SK-N-SH (cell line): ENCODE measurements at regions not wholly inside any gene's neighbourhood (a gene's known extent, or its start where the extent isn't known, plus 50 kb on each side); places are given as distances from the start of the nearest gene placed in this dataset.

ENCODE experiments used
- CTCF ChIA-PET: fragments of 300-600, 350-600 bp; formaldehyde crosslinking; extraction: SDS; loops from one replicate; lab custom pipeline; 2021; lab: Yijun Ruan, JAX
- POLR2A ChIA-PET: fragments of 350-600 bp; sonication (Branson Sonifier 250); formaldehyde crosslinking; extraction: SDS; loops from one replicate; lab custom pipeline; 2020; ENCODE audit warnings: antibody characterized with exemption, inconsistent platforms; lab: Yijun Ruan, JAX
- DNase-seq: peaks from one replicate; pipeline ENCODE4 v3.0.0; 2012
- H2AFZ ChIP-seq: fragments of 200-600 bp; sonication (generic); 2 replicates; pipeline ENCODE4 v1.8.1; 2016; ENCODE audit warnings: antibody characterized with exemption, mild to moderate bottlenecking, low read depth
- H3F3A ChIP-seq: fragments of 200-600 bp; sonication (generic); replicated peaks from 2 replicates; pipeline ENCODE3; 2016; ENCODE audit warnings: antibody characterized with exemption, mild to moderate bottlenecking; ENCODE audit not compliant: insufficient read depth
- H3K27ac ChIP-seq, 2 experiments: fragments of 200-500 bp in 1 of 2; fragments of 200-600 bp in 1 of 2; sonication (Bioruptor generic) in 1 of 2; sonication (generic), shearing (Covaris generic) in 1 of 2; 2 replicates each; pipeline versions ENCODE4 v1.5.1 to v1.6.1; 2014 to 2016; ENCODE audit warnings: low read depth in 2 of 2, inconsistent platforms in 1 of 2, low read length in 1 of 2, mild to moderate bottlenecking in 1 of 2, mixed read lengths in 1 of 2
- H3K27me3 ChIP-seq: fragments of 200-600 bp; sonication (generic), shearing (Covaris generic); 2 replicates; pipeline ENCODE4 v1.6.1; 2016; ENCODE audit warnings: mixed run types; ENCODE audit not compliant: insufficient read depth
- H3K36me3 ChIP-seq, 2 experiments: fragments of 200-500 bp in 1 of 2; fragments of 200-600 bp in 1 of 2; sonication (Bioruptor generic) in 1 of 2; sonication (generic) in 1 of 2; replicated peaks in 1 of 2; 2 replicates each; pipeline versions ENCODE3 to v1.5.1; 2014 to 2016; ENCODE audit warnings: low read length in 1 of 2, mild to moderate bottlenecking in 1 of 2; ENCODE audit not compliant: insufficient read depth in 2 of 2, control insufficient read depth in 1 of 2
- H3K4me1 ChIP-seq, 2 experiments: fragments of 200-500 bp in 1 of 2; fragments of 200-600 bp in 1 of 2; sonication (Bioruptor generic) in 1 of 2; sonication (generic), shearing (Covaris generic) in 1 of 2; 2 replicates each; pipeline versions ENCODE4 v1.5.1 to v1.6.1; 2014 to 2016; ENCODE audit warnings: low read depth in 1 of 2, low read length in 1 of 2, mixed run types in 1 of 2; ENCODE audit not compliant: insufficient read depth in 2 of 2, control insufficient read depth in 1 of 2
- H3K4me2 ChIP-seq: fragments of 200-600 bp; sonication (generic), shearing (Covaris generic); 2 replicates; pipeline ENCODE4 v1.6.1; 2017; ENCODE audit warnings: mixed run types
- H3K4me3 ChIP-seq, 2 experiments: fragments of 200-500 bp in 1 of 2; fragments of 200-600 bp in 1 of 2; sonication (Bioruptor generic) in 1 of 2; sonication (generic), shearing (Covaris generic) in 1 of 2; 2 replicates each; pipeline versions ENCODE4 v1.5.1 to v1.8.1; 2014 to 2016; ENCODE audit warnings: low read depth in 2 of 2, inconsistent platforms in 1 of 2, low read length in 1 of 2, mild to moderate bottlenecking in 1 of 2, mixed read lengths in 1 of 2, moderate library complexity in 1 of 2
- H3K79me2 ChIP-seq: fragments of 200-600 bp; sonication (generic); 2 replicates; pipeline ENCODE4 v1.8.1; 2017; ENCODE audit warnings: mild to moderate bottlenecking; ENCODE audit not compliant: insufficient read depth
- H3K9ac ChIP-seq: fragments of 200-600 bp; sonication (generic); 2 replicates; pipeline ENCODE4 v1.6.1; 2017; ENCODE audit warnings: mixed run types
- H3K9me2 ChIP-seq: fragments of 200-600 bp; sonication (generic); 2 replicates; pipeline ENCODE4 v1.6.1; 2017; ENCODE audit warnings: mixed run types
- H3K9me3 ChIP-seq: fragments of 200-600 bp; sonication (generic); 2 replicates; pipeline ENCODE4 v1.6.1; 2017; ENCODE audit warnings: mixed run types, mild to moderate bottlenecking, moderate library complexity
- H4K20me1 ChIP-seq: fragments of 200-600 bp; sonication (generic); 2 replicates; pipeline ENCODE4 v1.6.1; 2017; ENCODE audit warnings: mild to moderate bottlenecking, mixed run types; ENCODE audit not compliant: insufficient read depth
- ELF1 ChIP-seq: IDR thresholded peaks from 2 replicates; pipeline ENCODE4 v1.4.0; 2012
- EP300 ChIP-seq, 2 experiments: IDR thresholded peaks; 2 replicates each; pipeline versions ENCODE4 v1.4.0 to v1.6.1; 2012; ENCODE audit warnings: borderline replicate concordance in 1 of 2, low read depth in 1 of 2, low read length in 1 of 2
- EZH2phosphoT487 ChIP-seq: fragments of 200-600 bp; sonication (generic); IDR thresholded peaks from 2 replicates; pipeline ENCODE4 v1.6.1; 2017; ENCODE audit warnings: low read depth, mixed run types, mild to moderate bottlenecking, antibody characterized with exemption, moderate library complexity, borderline replicate concordance
- FOSL2 ChIP-seq: IDR thresholded peaks from 2 replicates; pipeline ENCODE4 v1.4.0; 2012; ENCODE audit warnings: low read depth, mild to moderate bottlenecking, moderate library complexity, borderline replicate concordance
- FOXM1 ChIP-seq: IDR thresholded peaks from 2 replicates; pipeline ENCODE4 v1.4.0; 2012; ENCODE audit warnings: low read depth, mild to moderate bottlenecking
- GABPA ChIP-seq: IDR thresholded peaks from 2 replicates; pipeline ENCODE4 v1.4.0; 2012; ENCODE audit warnings: low read depth, mild to moderate bottlenecking
- IRF3 ChIP-seq: fragments of 150-350 bp; IDR thresholded peaks from 2 replicates; pipeline ENCODE4 v1.6.1; 2016; ENCODE audit warnings: mild to moderate bottlenecking, low read depth, low read length
- JUND ChIP-seq: IDR thresholded peaks from 2 replicates; pipeline ENCODE4 v1.4.0; 2012
- MAX ChIP-seq: IDR thresholded peaks from 2 replicates; pipeline ENCODE4 v1.4.0; 2012; ENCODE audit warnings: low read depth
- MEF2A ChIP-seq: IDR thresholded peaks from 2 replicates; pipeline ENCODE4 v1.4.0; 2012; ENCODE audit warnings: low read depth, borderline replicate concordance
- NFIC ChIP-seq: IDR thresholded peaks from 2 replicates; pipeline ENCODE4 v1.4.0; 2012; ENCODE audit warnings: borderline replicate concordance
- NRF1 ChIP-seq: IDR thresholded peaks from 2 replicates; pipeline ENCODE4 v1.6.1; 2012; ENCODE audit warnings: low read depth, mild to moderate bottlenecking, low read length
- POLR2AphosphoS5 ChIP-seq: IDR thresholded peaks from 2 replicates; pipeline ENCODE4 v1.6.1; 2012; ENCODE audit warnings: low read depth, low read length
- RAD21 ChIP-seq: IDR thresholded peaks from 2 replicates; pipeline ENCODE4 v1.6.1; 2012; ENCODE audit warnings: mild to moderate bottlenecking, low read length
- RCOR1 ChIP-seq: fragments of 150-350 bp; IDR thresholded peaks from 2 replicates; pipeline ENCODE4 v1.6.1; 2017; ENCODE audit warnings: antibody characterized with exemption, low read length
- RFX5 ChIP-seq: IDR thresholded peaks from 2 replicates; pipeline ENCODE4 v1.6.1; 2012; ENCODE audit warnings: mild to moderate bottlenecking, improper control_type of control experiment, low read length
- RXRA ChIP-seq: IDR thresholded peaks from 2 replicates; pipeline ENCODE4 v1.4.0; 2012; ENCODE audit warnings: low read depth, mild to moderate bottlenecking, borderline replicate concordance
- SIN3A ChIP-seq: IDR thresholded peaks from 2 replicates; pipeline ENCODE4 v1.6.1; 2012; ENCODE audit warnings: low read depth, mild to moderate bottlenecking, low read length, moderate library complexity, borderline replicate concordance
- SMC3 ChIP-seq: IDR thresholded peaks from 2 replicates; pipeline ENCODE4 v1.6.1; 2012; ENCODE audit warnings: low read depth, low read length, improper control_type of control experiment
- TCF12 ChIP-seq: IDR thresholded peaks from 2 replicates; pipeline ENCODE4 v1.4.0; 2012
- YY1 ChIP-seq: IDR thresholded peaks from 2 replicates; pipeline ENCODE4 v1.4.0; 2012; ENCODE audit warnings: low read depth, mild to moderate bottlenecking
- WGBS: methylation state at CpG from one replicate; pipeline ENCODE4 v1.1.6; 2017; ENCODE audit warnings: low lambda C conversion rate; 5-methylcytosine and 5-hydroxymethylcytosine counted together
- TF ChIP-seq, protein P1 (sequence below): IDR thresholded peaks from 2 replicates; pipeline ENCODE4; 2012
- TF ChIP-seq, protein P2 (sequence below): IDR thresholded peaks from 2 replicates; pipeline ENCODE4 v1.6.1; 2012; ENCODE audit warnings: mild to moderate bottlenecking, low read depth, low read length, moderate library complexity
- TF ChIP-seq, protein P3 (sequence below): fragments of 150-350 bp; IDR thresholded peaks from 2 replicates; pipeline ENCODE4 v1.6.1; 2017; ENCODE audit warnings: antibody characterized with exemption, low read length, low read depth, borderline replicate concordance

DNA sequence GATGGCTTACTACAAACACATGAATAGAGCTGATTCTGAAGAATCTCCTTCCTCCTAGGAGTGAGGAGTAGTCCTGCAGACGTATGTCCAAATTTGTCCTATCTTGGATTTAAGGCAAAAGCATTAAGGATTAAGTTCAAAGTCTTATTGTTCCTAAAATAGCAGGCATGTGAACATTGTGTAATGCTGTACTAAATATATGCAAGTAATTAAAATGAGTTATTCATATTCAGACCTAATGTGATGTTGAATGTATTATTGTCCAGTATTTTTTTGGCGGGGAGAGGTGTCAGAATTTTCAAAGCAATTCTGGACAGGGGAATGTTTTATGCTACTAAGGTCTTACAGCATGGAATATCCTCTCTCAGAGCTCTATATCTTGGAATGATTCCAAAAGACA, 60.7 kb upstream of the STK38L start (continued):
- TF ChIP-seq IRF3 (no peak), FOXM1 (no peak), JUND (no peak), EZH2phosphoT487 (no peak), MAX (no peak), MEF2A (no peak), YY1 (no peak), RCOR1 (no peak)
- TF ChIP-seq, protein P1, sequence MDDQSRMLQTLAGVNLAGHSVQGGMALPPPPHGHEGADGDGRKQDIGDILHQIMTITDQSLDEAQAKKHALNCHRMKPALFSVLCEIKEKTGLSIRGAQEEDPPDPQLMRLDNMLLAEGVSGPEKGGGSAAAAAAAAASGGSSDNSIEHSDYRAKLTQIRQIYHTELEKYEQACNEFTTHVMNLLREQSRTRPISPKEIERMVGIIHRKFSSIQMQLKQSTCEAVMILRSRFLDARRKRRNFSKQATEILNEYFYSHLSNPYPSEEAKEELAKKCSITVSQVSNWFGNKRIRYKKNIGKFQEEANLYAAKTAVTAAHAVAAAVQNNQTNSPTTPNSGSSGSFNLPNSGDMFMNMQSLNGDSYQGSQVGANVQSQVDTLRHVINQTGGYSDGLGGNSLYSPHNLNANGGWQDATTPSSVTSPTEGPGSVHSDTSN = no peak

DNA sequence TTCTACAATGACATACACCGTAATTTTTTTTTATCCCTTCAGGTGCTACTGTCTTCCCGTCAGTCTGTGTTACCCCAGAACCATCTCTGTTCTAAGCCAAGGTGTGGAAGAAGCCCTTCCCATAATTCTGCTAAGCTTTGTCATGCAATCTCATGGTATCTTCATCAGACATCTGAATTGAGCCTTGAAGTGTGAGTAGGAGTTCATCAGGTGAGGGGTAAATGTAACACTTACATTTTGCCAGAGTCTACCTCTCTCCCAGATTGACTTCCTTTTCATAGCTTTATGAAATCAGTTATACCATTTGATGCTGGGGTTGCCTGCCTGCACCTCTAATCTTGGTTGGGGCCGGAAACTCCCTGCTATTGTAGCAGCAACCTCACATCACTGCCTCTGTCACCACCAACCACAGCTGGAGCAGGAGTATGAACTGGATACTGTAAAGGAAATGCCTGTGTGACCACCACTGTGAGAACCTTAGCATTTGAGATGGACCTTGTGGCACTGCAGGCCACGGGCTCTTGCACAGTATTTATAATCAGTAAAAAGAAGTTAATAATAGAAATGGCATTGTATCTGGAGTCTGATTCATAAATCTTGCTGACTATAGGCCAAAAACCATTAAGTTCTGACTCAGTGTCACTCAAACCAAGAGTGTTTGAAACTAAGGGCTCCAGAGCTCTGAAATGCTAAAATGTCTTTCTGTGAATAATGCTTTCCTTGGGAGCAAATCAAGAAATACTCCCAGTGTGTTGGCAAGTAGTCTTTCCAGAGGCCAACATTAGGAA, 58.7 kb upstream of the STK38L start:
- Histone ChIP-seq H3K4me3 (no peak overlapping the region), H3K4me1 (peaks cover 0 to 18% of the 10 kb centered on the region in 2 experiments; a peak in 2 of 4 replicates), H3K79me2 (no peaks in the 10 kb centered on the region), H2AFZ (peak overlapping the region; percentile 10; the same call in 1 of the 2 replicates), H3K27me3 (no peaks in the 10 kb centered on the region), H3K4me2 (peak overlapping the region; percentile 2; the same call in 1 of the 2 replicates), H3K9me2 (no peaks in the 10 kb centered on the region), H3K9ac (no peak overlapping the region), H3K36me3 (no peaks in the 10 kb centered on the region), H3K9me3 (no peaks in the 10 kb centered on the region), H3K27ac (peak overlapping the region in 1 of 2 experiments; percentile 64; a peak in 2 of 4 replicates), H3F3A (peaks cover 26% of the 10 kb centered on the region), H4K20me1 (no peaks in the 10 kb centered on the region)
- ChIA-PET CTCF (interaction anchor here (1.2 kb wide), 1 partner anchor 46 kb away, joined by 4 read pairs; no protein-coding TSS in a partner anchor), POLR2A (no interaction called here)
- DNase-seq = no peak
- 57% methylated on average over 4 of the region's 4 CpGs for WGBS
- TF ChIP-seq MAX (no peak), ELF1 (no peak), RCOR1 (no peak), SIN3A (no peak), NRF1 (no peak), TCF12 (0 out of 2 replicates have a peak, but pooled peaks have one; percentile 3), SMC3 (no peak), NFIC (0 out of 2 replicates have a peak, but pooled peaks have one; percentile 4), EZH2phosphoT487 (no peak), FOSL2 (no peak), EP300 (IDR thresholded peaks at IDR 0.05; ENCODE audit: borderline replicate concordance in 1 of 2, low read depth in 1 of 2, low read length in 1 of 2) (no peak), RAD21 (no peak), POLR2AphosphoS5 (no peak), GABPA (no peak), RXRA (no peak), RFX5 (no peak)
- TF ChIP-seq, protein P2, sequence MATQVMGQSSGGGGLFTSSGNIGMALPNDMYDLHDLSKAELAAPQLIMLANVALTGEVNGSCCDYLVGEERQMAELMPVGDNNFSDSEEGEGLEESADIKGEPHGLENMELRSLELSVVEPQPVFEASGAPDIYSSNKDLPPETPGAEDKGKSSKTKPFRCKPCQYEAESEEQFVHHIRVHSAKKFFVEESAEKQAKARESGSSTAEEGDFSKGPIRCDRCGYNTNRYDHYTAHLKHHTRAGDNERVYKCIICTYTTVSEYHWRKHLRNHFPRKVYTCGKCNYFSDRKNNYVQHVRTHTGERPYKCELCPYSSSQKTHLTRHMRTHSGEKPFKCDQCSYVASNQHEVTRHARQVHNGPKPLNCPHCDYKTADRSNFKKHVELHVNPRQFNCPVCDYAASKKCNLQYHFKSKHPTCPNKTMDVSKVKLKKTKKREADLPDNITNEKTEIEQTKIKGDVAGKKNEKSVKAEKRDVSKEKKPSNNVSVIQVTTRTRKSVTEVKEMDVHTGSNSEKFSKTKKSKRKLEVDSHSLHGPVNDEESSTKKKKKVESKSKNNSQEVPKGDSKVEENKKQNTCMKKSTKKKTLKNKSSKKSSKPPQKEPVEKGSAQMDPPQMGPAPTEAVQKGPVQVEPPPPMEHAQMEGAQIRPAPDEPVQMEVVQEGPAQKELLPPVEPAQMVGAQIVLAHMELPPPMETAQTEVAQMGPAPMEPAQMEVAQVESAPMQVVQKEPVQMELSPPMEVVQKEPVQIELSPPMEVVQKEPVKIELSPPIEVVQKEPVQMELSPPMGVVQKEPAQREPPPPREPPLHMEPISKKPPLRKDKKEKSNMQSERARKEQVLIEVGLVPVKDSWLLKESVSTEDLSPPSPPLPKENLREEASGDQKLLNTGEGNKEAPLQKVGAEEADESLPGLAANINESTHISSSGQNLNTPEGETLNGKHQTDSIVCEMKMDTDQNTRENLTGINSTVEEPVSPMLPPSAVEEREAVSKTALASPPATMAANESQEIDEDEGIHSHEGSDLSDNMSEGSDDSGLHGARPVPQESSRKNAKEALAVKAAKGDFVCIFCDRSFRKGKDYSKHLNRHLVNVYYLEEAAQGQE = no peak
- TF ChIP-seq, protein P3, sequence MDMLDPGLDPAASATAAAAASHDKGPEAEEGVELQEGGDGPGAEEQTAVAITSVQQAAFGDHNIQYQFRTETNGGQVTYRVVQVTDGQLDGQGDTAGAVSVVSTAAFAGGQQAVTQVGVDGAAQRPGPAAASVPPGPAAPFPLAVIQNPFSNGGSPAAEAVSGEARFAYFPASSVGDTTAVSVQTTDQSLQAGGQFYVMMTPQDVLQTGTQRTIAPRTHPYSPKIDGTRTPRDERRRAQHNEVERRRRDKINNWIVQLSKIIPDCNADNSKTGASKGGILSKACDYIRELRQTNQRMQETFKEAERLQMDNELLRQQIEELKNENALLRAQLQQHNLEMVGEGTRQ = no peak
